RCC 7860 (cell line): ENCODE measurements at regions not wholly inside any gene's neighbourhood (a gene's known extent, or its start where the extent isn't known, plus 50 kb on each side); places are given as distances from the start of the nearest gene placed in this dataset.
A peak's percentile ranks its signal among the peaks of the same experiment; 100 is the strongest.

ENCODE experiments used
- DNase-seq: peaks from one replicate; pipeline ENCODE4 v3.0.0-alpha.2; 2015; ENCODE audit warnings: low spot score
- FAIRE-seq: peaks from 2 replicates; lab custom pipeline; 2012; peaks lifted over from hg19 to GRCh38; lab: Jason Lieb, UNC

DNA sequence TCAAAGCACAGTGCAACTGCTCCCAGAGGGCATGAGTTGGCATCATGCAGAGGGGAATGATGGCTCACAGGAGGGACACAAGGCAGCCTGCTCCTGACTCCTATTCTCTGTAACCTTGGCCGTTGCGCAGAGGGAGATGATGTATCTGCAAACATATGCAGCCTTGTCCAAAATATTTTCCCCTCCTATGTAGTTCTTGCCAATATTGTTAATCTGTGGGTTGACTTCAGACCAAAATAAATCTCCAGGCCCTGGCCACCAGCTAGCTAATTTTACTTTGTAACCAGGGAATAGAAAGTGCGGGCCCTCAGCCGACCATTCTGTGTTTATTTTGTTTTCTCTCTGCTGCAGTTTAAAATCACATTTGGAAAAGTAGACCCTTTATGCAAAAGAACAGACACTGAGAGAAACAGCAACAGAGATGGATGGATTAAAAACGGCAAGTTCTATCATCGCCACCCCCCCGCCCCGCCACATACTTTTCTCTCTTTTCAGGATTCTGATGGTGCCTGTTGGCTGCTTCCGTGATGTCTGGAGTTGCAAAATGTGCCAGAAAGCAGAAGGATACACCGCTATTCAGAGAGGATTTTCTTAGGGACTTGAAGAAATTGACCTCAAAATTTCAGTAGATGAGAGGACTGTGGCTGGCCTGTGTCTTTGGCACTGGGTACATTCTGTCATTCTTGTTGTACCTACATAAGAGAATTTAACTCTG lies 185.3 kb upstream of the BCOR start:
- FAIRE-seq = no peak

DNA sequence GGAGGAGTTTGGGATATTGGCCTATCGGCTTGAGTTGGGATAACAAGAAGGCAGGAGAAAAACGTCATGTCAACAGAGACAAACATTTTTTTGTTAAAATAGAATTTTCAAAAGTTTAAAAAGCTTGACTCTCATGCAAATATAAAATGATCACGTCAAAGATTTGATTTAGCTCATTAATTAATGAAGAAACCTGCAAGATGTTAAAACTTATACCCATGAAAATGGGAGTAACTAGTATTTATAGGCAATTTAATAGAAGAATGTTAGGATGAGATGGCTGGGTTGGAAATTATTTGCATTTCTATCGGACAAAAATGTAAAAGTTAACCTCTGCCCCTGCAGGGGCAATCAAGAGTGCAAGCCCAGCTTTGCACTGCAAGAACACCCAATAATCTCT lies 184.6 kb upstream of the BCOR start:
- FAIRE-seq = no peak
- DNase-seq = no peak

More for the DNA sequence above, 185.3 kb upstream of the BCOR start:
- no peak for DNase-seq

- FAIRE-seq (no peak), DNase-seq (no peak)
These were observed 183.7 kb upstream of the BCOR start for GRCh38 chrX:40281336-40282005.

DNA sequence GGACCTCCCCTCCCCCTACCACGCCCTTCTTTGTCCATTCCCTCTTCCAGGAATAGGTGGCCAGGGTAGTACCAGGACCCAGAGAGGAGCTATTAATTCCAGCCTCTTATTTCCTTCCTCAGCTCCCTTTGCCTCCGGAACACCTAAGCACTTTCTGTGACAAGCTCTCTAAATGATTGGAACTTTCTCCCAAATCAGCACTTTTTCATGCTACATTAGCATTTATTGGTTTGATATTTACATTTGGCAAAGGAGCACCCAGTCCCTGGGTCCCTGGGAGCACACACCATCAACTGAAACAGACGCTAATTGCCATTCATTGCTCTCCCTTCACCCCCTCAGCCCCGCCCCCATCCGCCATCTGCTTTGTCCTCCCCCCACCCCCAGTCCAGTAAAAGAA lies 182.0 kb upstream of the BCOR start:
- FAIRE-seq (no peak), DNase-seq (no peak)

DNA sequence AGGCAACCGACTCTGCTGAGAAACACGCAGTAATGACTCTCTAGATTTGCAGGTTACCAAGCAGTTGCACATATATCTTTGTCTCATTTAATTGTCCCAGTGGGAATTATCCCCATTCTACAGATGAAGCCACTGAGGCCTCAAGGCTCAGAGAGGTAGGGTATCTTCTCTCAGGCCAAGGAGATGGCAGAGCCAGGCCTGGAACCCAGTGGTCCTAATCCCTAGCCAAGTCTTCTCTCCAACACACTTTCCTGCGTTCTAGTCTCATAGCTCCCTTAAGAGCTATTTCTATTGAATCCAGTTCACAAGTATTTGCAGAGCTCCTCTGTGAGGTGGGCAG lies 181.3 kb upstream of the BCOR start:
- FAIRE-seq (no peak), DNase-seq (no peak)

GRCh38 chrX:40278340-40279090 lies 180.8 kb upstream of the BCOR start:
- FAIRE-seq (no peak), DNase-seq (no peak)

- FAIRE-seq = no peak
- no peak for DNase-seq
These were observed 179.9 kb upstream of the BCOR start for GRCh38 chrX:40277672-40278071.

- no peak for DNase-seq
- FAIRE-seq = no peak
These were observed 175.7 kb upstream of the BCOR start for GRCh38 chrX:40273356-40274050.

- no peak for FAIRE-seq
These were observed 175.0 kb upstream of the BCOR start for GRCh38 chrX:40272776-40273175.

GRCh38 chrX:40272141-40272540 lies 174.4 kb upstream of the BCOR start:
- DNase-seq (no peak), FAIRE-seq (no peak)

More at GRCh38 chrX:40272776-40273175, 175.0 kb upstream of the BCOR start:
- DNase-seq = no peak

DNA sequence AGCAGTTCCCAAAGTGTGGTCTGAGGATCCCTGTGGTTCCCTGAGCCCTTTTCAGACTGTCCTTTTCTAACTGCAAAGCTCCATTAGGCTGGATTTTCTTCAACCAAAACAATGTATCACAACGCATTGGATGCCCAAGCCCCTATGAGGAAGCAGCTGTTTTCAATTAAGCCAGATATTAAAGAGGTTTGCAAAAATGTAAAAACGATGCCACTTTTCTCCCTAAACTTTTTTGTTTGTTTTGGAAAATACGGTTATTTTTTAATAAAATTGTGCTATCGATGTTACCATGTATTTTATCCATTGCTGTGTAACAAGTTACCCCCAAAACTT lies 170.4 kb upstream of the BCOR start:
- FAIRE-seq = no peak

DNA sequence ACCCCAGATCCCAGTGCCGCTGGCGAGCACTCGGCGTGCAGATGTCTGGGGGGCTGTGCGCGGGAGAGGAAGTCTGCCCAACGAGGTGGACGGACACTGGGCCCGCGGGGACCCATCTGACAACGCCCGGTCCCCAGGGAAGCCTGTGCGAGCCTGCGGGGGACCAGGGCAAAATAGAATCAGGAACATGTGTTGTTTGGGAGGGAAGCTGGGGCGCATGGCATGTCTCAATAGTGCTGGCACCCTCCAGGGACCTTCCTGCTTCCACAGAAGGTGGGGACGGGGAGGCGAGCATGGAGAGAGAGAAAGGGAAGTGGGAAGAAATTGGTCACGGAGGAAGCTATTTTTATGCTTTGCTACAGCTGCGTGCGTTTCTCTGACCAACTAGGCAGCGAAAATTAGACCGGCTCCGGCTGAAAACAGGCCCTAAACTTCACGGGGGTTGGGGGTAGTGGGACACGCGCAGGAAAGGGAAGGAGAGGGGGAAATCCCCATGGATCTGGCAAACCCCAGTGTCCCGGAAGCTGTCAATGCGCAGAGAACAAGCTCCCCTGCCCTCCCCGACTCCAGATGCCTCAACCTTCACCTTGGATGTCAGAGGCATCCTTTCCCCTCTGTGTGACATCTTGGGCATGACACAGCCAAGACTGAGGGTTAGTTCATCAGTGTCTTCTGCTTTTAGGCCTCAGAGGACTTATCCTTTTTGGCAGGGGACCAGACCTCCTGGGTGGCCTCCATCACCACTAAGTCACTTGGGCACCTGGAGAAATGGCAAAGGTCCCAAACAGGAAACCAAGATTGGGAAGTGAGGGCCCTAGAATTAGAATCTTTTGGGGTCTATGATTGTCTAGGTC lies 169.8 kb upstream of the BCOR start:
- no peak for DNase-seq
- no peak for FAIRE-seq

More for the DNA sequence above, 170.4 kb upstream of the BCOR start:
- DNase-seq = no peak

DNA sequence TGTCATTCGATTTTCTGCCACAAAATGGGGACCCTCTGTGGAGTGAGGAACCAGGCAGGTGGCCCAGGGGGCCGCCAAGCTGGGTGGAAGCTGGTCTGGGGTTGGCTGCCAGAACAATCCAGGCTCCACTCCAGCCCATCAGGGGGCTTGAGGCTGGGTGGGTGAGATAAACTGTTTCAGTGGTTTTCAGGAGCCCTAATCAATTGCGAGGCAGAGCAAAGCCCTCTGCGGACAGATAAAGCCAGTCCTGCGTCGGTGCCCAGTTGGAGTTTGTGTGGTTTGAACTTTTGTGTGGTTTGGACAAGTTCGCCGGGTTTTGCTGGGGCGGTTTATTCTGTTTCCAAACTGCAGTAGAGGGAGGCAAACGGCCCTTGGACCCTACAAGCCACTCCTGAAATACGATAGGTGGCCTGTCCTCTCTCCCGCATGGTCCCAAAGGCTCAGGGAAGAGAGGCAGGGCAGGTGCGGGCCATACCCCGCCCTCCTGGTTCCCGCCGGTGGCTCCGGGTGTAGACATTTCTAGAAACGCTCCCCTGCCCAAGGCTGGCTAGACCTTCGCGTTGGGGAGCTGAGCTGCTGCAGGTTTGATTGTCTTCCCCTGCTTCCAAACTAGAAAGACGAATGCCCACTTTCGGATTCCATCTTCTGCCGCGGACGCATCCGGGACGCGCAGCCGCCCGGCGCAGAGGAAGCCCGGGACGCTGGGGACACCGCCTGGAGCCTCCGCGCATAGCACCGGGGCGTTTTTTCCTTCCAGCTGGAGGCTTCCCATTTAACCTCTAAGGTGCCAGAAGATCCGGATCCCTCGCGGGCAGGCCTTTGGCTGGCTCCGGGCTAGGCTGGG lies 169.0 kb upstream of the BCOR start:
- FAIRE-seq = no peak
- peak; percentile 19 for DNase-seq

- no peak for FAIRE-seq
- no peak for DNase-seq
These were observed 168.2 kb upstream of the BCOR start for GRCh38 chrX:40265936-40266335.

DNA sequence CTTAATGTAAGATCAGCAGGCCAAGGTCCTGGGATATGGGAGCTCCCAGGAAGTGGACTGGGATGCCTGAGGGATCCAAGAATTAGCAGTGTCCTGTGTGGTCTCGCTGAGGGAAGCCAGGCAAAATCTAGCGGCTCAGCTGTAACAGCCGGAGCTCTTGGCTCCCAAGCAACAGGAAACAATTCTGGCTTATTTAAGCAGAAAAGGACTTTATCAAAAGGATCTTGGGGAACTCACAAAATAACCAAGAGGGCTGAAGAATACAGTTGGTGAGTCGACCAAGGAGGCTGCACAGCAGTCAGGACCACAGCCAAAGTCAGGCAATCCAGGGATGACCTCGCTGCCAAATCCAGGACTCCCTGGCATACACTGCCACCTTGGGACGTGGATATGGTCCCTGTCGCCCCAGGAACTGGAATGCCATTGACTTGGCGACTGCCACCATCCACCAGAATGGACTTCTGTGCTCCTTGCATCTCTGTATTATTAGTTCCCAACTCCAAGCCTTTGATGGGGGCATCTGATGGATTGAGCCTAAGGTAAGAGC lies 165.3 kb upstream of the BCOR start:
- FAIRE-seq (no peak), DNase-seq (no peak)

DNA sequence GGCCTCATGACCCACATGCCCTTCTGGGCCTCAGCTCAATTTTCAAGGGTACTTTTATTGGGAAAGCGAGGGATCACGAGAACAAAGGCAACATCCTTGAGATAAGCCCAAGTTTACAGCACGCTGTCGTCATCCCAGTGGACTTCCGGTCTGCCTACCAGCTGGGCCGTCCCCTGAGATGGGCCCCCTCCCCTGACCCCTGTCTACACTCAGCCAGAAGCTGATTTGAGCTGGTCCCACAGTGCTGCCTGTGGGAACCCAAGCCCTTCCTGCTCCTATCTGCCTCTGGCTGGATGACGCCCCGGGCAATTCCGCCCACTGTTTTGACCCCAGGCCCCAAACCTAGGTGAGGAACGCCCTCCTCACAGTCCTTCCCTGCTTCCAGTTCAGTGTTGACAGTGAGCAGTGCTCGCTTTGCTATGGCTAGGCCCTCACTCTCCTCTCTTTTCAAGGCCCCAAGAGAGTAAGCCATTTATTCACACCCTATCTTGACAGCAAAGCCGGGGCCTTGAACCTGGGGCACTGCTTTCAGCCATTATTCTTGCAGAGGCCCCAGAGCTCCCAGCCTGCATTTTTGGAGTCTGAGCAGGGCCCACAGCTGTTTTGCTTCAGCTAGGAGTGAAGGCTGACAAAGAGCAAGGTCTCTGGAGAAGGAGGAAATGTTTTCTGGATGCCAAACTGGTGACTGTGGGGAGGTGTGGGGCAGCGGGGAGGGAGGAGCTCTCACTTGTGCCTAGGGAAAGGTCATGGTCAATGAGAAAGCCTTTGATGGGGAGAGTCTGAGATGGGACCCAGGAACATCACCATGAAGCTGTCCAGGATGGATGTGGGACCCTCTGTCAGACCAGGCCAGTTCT lies 164.6 kb upstream of the BCOR start:
- no peak for FAIRE-seq
- peak; percentile 4 for DNase-seq

DNA sequence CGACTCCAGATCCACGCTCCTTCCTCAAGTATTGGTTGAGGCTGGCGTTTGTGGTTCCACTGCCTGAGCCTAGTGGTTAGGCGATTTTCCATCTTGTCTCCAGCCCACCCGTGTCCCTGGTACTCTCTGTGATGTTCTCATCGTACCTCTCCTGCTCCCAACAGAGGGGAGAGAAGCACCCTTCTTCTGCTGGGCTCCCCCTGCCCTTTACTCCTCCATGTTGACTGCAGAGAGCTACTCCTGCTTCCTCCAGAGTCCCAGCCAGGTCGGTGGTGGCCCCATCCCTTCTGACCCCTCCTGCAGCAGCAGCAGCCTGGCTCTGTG lies 164.0 kb upstream of the BCOR start:
- no peak for DNase-seq
- no peak for FAIRE-seq

DNA sequence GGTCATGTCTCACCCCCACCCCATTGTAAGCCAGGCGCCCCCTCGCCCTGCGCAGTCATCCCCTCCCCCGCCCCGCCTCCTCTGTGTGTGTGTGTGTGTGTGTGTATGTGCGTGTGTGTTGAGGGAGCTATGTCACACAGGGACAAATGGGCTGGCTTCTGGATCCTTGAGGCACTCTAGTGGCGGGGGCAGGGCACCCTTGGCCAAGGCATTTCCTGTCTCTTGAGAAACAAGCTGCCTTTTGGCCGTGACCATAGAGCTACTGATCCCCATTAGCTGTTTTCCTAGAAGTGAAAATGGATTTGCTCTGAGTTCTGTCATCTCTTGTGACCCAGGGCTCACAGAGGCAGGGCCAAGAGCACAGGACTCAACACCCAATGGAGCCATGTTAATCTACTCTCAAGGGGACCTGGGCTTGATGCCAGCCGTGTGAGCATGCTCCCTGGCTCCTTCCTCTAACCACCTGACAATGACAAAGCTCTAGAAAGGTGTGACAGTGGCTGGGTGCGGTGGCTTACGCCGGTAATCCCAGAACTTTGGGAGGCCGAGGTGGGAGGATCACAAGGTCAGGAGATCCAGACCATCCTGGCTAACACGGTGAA lies 162.5 kb upstream of the BCOR start:
- DNase-seq (no peak), FAIRE-seq (no peak)
